ENCODE measurements at regions not wholly inside any gene's neighbourhood (a gene's known extent, or its start where the extent isn't known, plus 50 kb on each side); places are given as distances from the start of the nearest gene placed in this dataset.

- Histone ChIP-seq H3K36me3 (ENCODE audit: control insufficient read depth in 1 of 2, insufficient read depth in 2 of 2, low read length in 2 of 2) (no peaks in the 10 kb centered on the region), H3K9me2 (ENCODE audit: insufficient read depth) (no peaks in the 10 kb centered on the region), H4K20me1 (ENCODE audit: insufficient read depth) (no peaks in the 10 kb centered on the region), H3K79me2 (ENCODE audit: insufficient read depth, low read length) (no peaks in the 10 kb centered on the region), H3K4me3 (replicated peaks in 1 of 2; ENCODE audit: low read depth in 1 of 2, low read length in 2 of 2) (no peak overlapping the region), H2AFZ (ENCODE audit: low read depth, low read length, poor library complexity, severe bottlenecking) (no peak overlapping the region), H3K27ac (ENCODE audit: low read depth, low read length) (no peak overlapping the region), H3K9ac (ENCODE audit: low read length) (no peak overlapping the region), H3K4me1 (ENCODE audit: control insufficient read depth in 1 of 2, insufficient read depth in 2 of 2, low read length in 2 of 2) (no peaks in the 10 kb centered on the region), H3K4me2 (ENCODE audit: low read length) (no peak overlapping the region), H3K9me3 (ENCODE audit: control insufficient read depth in 1 of 2, insufficient read depth in 1 of 2, low read depth in 1 of 2, low read length in 2 of 2) (no peaks in the 10 kb centered on the region), H3K27me3 (ENCODE audit: insufficient read depth, low read length) (no peaks in the 10 kb centered on the region)
- CTCF ChIA-PET: no interaction called here
- no TSS peak for BruUV-seq (replicated peaks)
- POLR2A ChIA-PET: no interaction called here
- RAD21 ChIA-PET (ENCODE audit: low non-redundant PET in 1 of 2, low total read pairs in 2 of 2, uncharacterized antibody in 2 of 2, unreplicated experiment in 2 of 2): no interaction called here
- DNase-seq (ENCODE audit: low read depth, low spot score) (no peak), ATAC-seq (no peak)
- intact Hi-C loops (cut with micrococcal nuclease): no loop called here
- TF ChIP-seq, protein P1, sequence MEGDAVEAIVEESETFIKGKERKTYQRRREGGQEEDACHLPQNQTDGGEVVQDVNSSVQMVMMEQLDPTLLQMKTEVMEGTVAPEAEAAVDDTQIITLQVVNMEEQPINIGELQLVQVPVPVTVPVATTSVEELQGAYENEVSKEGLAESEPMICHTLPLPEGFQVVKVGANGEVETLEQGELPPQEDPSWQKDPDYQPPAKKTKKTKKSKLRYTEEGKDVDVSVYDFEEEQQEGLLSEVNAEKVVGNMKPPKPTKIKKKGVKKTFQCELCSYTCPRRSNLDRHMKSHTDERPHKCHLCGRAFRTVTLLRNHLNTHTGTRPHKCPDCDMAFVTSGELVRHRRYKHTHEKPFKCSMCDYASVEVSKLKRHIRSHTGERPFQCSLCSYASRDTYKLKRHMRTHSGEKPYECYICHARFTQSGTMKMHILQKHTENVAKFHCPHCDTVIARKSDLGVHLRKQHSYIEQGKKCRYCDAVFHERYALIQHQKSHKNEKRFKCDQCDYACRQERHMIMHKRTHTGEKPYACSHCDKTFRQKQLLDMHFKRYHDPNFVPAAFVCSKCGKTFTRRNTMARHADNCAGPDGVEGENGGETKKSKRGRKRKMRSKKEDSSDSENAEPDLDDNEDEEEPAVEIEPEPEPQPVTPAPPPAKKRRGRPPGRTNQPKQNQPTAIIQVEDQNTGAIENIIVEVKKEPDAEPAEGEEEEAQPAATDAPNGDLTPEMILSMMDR (IDR thresholded peaks at IDR 0.05 in 2 of 3, conservative IDR thresholded peaks at IDR 0.05 in 1 of 3; ENCODE audit: borderline replicate concordance in 1 of 3, insufficient read depth in 1 of 3, low read depth in 2 of 3, low read length in 2 of 3): no peak
- TF ChIP-seq RAD21 (IDR thresholded peaks at IDR 0.05; ENCODE audit: low read depth) (no peak), SIN3A (IDR thresholded peaks at IDR 0.05; ENCODE audit: low read depth) (no peak), FOSL1 (IDR thresholded peaks at IDR 0.05; ENCODE audit: low read depth) (no peak), REST (IDR thresholded peaks at IDR 0.05; ENCODE audit: low read depth) (no peak), ELF1 (IDR thresholded peaks at IDR 0.05; ENCODE audit: borderline replicate concordance, low read depth) (no peak), EZH2phosphoT487 (IDR thresholded peaks at IDR 0.05; ENCODE audit: borderline replicate concordance) (no peak), EGR1 (IDR thresholded peaks at IDR 0.05; ENCODE audit: low read depth) (no peak), SRF (IDR thresholded peaks at IDR 0.05; ENCODE audit: low read depth) (no peak), CEBPB (IDR thresholded peaks at IDR 0.05; ENCODE audit: low read depth) (no peak), YY1 (IDR thresholded peaks at IDR 0.05; ENCODE audit: extremely low read depth, insufficient replicate concordance, low read depth, low read length) (no peak), POLR2A (IDR thresholded peaks at IDR 0.05; ENCODE audit: borderline replicate concordance, extremely low read depth, insufficient read depth, insufficient read length) (no peak), SP1 (IDR thresholded peaks at IDR 0.05; ENCODE audit: low read depth) (no peak), ZFX (IDR thresholded peaks at IDR 0.05) (no peak), ZNF274 (IDR thresholded peaks at IDR 0.05; ENCODE audit: low read depth, low read length) (no peak), JUND (IDR thresholded peaks at IDR 0.05) (no peak), CBX3 (IDR thresholded peaks at IDR 0.05; ENCODE audit: low read depth) (no peak)
- TF ChIP-seq, protein P2, sequence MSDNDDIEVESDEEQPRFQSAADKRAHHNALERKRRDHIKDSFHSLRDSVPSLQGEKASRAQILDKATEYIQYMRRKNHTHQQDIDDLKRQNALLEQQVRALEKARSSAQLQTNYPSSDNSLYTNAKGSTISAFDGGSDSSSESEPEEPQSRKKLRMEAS (IDR thresholded peaks at IDR 0.05): no peak
- TF ChIP-seq, protein P3, sequence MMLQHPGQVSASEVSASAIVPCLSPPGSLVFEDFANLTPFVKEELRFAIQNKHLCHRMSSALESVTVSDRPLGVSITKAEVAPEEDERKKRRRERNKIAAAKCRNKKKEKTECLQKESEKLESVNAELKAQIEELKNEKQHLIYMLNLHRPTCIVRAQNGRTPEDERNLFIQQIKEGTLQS (IDR thresholded peaks at IDR 0.05): no peak
These were observed 152.3 kb downstream of the ZNF664 start for GRCh38 chr12:124125203-124125871.
